LNCAP (cell line): ENCODE measurements at regions not wholly inside any gene's neighbourhood (a gene's known extent, or its start where the extent isn't known, plus 50 kb on each side); places are given as distances from the start of the nearest gene placed in this dataset.

Source experiments
- TF ChIP-seq, protein P1 (sequence below): fragments of 450-650 bp; IDR thresholded peaks from 2 replicates; pipeline ENCODE4 v1.5.1; 2017; ENCODE audit warnings: mild to moderate bottlenecking

DNA sequence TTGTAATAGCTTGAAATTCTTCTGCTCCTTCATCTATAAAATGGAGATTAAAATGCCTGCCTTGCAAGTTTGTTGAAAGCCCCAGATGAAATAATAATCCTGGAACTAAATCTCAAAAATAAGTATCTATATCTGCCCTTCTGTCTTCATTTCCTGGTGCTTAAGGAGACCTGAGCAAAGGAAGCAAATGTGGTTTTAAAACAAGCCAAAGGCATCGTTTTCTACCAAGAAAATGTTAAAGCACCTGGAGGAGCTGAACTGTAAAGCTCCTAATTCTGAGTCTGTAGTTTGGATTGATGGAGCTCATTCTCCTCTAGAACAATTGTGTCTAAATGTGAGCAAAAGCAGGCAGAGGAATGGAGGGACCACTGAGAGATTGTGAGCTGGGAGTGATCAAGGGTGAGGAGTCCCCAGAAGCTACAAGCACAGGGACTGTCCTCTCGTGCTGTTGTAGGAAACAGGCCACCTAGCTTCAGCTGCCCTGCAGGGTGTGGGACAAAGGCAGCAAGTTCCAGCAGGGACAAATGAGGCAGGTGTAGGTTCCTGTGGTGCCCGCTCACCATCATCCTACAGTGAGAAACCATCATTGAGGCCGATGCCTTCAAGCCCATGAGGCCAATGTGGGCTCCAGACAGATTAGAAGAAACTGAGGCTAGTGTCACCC is 420.7 kb upstream of the TRIB2 start:
- TF ChIP-seq, protein P1, sequence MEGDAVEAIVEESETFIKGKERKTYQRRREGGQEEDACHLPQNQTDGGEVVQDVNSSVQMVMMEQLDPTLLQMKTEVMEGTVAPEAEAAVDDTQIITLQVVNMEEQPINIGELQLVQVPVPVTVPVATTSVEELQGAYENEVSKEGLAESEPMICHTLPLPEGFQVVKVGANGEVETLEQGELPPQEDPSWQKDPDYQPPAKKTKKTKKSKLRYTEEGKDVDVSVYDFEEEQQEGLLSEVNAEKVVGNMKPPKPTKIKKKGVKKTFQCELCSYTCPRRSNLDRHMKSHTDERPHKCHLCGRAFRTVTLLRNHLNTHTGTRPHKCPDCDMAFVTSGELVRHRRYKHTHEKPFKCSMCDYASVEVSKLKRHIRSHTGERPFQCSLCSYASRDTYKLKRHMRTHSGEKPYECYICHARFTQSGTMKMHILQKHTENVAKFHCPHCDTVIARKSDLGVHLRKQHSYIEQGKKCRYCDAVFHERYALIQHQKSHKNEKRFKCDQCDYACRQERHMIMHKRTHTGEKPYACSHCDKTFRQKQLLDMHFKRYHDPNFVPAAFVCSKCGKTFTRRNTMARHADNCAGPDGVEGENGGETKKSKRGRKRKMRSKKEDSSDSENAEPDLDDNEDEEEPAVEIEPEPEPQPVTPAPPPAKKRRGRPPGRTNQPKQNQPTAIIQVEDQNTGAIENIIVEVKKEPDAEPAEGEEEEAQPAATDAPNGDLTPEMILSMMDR: no peak

DNA sequence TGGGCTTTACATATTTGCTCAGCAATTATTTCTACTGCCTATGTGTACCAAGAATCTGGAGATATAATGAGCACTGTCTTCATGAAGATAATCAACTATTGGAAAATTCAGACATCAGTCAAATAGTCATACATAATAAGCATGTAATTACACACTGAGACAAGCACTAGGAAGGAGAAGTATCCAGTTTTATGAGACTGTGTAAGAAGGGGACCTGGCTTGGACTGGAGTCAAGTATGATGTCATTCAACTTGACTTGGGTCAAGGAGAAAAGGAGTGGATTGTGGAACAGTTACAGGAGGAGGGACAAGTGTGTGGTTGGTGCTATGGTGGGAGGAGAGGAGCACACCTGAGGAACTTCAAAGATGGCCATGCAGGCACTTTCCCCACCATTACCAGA is 419.8 kb upstream of the TRIB2 start:
- TF ChIP-seq, protein P1: no peak

- TF ChIP-seq, protein P1: no peak
These were observed 418.4 kb upstream of the TRIB2 start for GRCh38 chr2:12298352-12298751.

- TF ChIP-seq, protein P1: no peak
These were observed 417.3 kb upstream of the TRIB2 start for GRCh38 chr2:12299431-12299830.

DNA sequence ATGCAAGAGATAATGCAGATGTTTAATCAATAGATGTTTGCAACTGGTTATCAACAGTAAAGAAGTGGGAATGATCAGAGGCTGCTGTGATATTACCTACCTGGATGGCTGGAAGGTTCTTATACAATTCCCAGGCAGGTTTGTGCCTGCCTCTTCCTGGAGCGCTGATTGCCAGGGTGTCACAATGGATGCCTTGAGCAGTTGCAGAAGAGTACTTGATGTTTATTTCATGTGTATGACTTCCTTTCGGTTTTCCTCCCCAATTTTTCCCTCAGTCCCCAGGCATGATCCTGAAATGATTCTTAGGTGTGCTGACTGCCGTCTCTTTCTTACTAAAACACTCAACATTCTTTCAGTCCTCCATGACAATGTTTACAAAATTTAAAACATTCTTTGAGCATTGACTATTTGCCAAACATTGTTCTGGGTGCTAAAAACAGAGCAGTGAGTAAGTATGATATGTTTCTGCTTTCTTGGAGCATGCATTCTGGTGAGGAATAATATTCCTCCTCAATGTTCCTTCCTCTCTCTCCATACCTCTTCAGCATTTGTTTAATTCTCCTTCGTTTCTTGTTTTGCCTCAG is 416.6 kb upstream of the TRIB2 start:
- TF ChIP-seq, protein P1: no peak

DNA sequence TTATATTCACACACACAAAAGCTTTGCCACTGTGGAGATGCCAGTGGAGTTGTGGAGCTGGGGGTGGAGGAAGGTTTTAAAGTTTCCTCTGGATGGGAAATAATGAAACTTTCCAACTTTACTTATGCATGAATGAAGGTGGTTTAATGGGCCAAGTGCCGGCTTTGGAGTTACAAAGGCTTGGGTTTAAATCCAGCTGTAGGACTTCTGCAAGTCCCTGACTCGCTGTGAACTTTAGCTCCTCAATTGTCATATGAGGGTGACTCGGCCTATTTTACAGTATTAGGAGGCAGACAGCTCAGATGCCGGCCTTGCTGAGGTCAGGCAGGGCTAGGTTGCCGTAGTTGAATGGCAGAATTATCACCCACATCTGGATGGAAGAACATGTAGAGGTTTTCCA is 415.8 kb upstream of the TRIB2 start:
- TF ChIP-seq, protein P1: no peak

DNA sequence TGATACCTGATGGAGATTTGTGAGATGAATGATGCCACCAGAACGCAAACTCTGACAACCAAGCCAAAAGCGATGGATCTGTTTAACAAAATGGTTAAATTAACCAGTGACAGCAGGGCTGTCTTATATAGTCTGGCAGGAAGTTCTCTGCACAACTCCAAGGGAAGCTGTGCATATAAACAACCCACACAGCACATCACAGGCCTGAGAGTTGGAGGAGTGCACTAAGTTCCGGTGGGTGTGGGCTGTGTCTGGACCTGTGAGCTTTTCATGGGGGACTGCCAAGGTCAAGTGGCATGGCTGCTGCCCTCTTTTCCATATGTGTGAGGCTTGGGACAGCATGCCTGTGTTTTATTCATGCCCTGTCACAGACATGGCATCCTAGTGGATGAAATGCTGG is 414.6 kb upstream of the TRIB2 start:
- TF ChIP-seq, protein P1: no peak

DNA sequence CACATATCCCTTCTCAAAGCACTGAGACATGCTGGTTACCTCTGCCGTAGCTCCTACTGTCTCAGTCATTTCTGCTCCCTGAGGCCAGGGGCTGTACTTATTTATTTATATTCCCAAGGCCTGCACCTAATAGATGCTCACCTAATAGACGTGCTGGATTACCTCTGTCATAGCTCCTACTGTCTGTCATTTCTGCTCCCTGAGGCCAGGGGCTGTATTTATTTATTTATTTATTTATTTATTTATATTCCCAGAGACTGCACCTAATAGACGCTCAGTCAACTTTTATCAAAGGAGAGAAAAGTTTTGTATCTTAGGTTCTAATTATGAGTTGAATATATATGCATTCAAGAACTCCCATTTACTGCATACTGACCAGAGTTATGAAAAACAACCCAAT is 414.0 kb upstream of the TRIB2 start:
- TF ChIP-seq, protein P1: no peak
